ENCODE measurements at regions not wholly inside any gene's neighbourhood (a gene's known extent, or its start where the extent isn't known, plus 50 kb on each side); places are given as distances from the start of the nearest gene placed in this dataset.

DNA sequence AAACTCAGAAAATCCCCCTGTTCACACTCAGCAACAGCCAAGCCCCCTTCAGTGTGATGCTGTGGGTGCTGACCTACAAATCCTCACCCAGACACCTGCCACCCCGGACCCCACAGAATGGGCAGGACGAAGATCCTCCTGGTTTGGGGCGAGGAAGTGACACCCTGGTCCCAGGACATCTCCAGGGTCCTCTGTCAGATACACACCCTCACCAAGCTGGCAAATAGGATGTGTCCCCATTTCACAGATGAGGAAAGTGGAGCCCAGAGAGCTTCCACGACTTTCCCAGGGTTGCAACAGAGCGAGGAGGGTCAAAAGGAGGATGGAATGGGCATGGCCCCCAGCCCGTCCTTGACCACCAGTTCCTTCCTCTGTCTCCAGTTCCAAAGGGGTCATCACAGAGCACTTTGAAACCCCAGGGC lies 92.0 kb upstream of the AFDN start:
- Histone ChIP-seq H3K27ac (ENCODE audit: low read length) (no peak overlapping the region), H3K9me3 (ENCODE audit: control insufficient read depth in 1 of 2, low read length in 2 of 2) (no peaks in the 10 kb centered on the region)

DNA sequence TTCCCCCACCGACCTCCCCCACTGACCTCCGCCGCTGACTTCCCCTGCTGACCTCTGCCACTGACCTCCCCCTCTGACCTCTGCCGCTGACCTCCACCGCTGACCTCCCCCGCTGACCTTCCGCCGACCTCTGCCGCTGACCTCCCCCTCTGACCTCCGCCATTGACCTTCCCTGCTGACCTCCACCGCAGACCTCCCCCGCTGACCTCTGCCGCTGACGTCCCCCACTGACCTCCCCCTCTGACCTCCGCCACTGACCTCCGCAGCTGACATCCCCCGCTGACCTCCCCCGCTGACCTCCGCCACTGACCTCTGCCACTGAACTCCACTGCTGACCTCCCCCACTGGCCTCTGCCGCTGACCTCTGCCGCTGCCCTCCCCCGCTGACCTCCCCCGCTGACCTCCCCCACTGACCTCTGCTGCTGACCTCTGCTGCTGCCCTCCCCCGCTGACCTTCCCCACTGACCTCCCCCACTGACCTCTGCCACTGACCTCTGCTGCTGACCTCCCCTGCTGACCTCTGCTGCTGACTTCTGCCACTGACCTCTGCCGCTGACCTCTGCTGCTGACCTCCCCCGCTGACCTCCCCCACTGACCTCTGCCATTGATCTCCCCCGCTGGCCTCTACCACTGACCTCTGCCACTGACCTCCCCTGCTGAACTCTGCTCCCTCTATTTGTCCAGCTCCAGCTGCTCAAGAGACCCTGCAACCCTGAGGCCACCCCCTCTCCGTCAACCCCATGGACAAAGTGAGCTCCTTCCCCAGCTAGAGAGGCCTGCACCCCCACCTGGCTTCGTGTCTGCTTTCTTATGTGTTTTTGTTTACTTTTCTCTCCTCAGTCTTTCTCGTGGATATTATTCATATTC lies 91.4 kb upstream of the AFDN start:
- no peaks in the 10 kb centered on the region for H3K36me3 ChIP-seq (ENCODE audit: control insufficient read depth in 1 of 2, insufficient read depth in 2 of 2, low read length in 2 of 2)
- H3K27ac ChIP-seq (ENCODE audit: low read length), result no peak overlapping the region
- H3K4me3 ChIP-seq (ENCODE audit: low read depth in 1 of 2, low read length in 2 of 2), result no peak overlapping the region
- no peaks in the 10 kb centered on the region for H3K9me3 ChIP-seq (ENCODE audit: control insufficient read depth in 1 of 2, low read length in 2 of 2)
- no peaks in the 10 kb centered on the region for H3K27me3 ChIP-seq (ENCODE audit: low read depth, low read length)
- peaks cover 9% of the 10 kb centered on the region in 2 donors for H3K4me1 ChIP-seq (ENCODE audit: control insufficient read depth in 1 of 2, insufficient read depth in 2 of 2, low read length in 2 of 2)

More for the DNA sequence above, 92.0 kb upstream of the AFDN start:
- H3K4me1 ChIP-seq (ENCODE audit: control insufficient read depth in 1 of 2, insufficient read depth in 2 of 2, low read length in 2 of 2), result peaks cover 9% of the 10 kb centered on the region in 2 donors
- H3K27me3 ChIP-seq (ENCODE audit: low read depth, low read length), result no peaks in the 10 kb centered on the region
- no peak overlapping the region for H3K4me3 ChIP-seq (ENCODE audit: low read depth in 1 of 2, low read length in 2 of 2)
- H3K36me3 ChIP-seq (ENCODE audit: control insufficient read depth in 1 of 2, insufficient read depth in 2 of 2, low read length in 2 of 2), result no peaks in the 10 kb centered on the region

DNA sequence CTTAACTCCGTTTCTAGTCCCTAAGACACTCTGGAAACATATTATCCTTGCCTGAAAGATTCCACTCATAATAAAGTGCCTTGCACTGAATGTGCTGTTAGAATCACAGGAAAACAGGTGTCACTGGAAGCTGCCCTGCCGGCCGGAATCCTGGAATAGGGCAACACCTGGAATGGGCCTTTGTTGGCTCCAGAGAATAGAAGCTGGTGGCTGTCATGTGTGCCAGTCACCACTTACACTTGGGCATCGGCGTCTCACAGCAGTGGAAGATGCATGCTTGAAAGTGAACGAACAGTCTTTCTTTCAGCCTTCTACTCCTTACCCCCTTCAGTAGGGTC lies 90.8 kb upstream of the AFDN start:
- H3K4me1 ChIP-seq (ENCODE audit: control insufficient read depth in 1 of 2, insufficient read depth in 2 of 2, low read length in 2 of 2), result peaks cover 9% of the 10 kb centered on the region in 2 donors
- H3K27ac ChIP-seq (ENCODE audit: low read length), result no peak overlapping the region
- H3K36me3 ChIP-seq (ENCODE audit: control insufficient read depth in 1 of 2, insufficient read depth in 2 of 2, low read length in 2 of 2), result no peaks in the 10 kb centered on the region
- H3K4me3 ChIP-seq (ENCODE audit: low read depth in 1 of 2, low read length in 2 of 2), result no peak overlapping the region
- H3K9me3 ChIP-seq (ENCODE audit: control insufficient read depth in 1 of 2, low read length in 2 of 2), result no peaks in the 10 kb centered on the region
- H3K27me3 ChIP-seq (ENCODE audit: low read depth, low read length), result no peaks in the 10 kb centered on the region

DNA sequence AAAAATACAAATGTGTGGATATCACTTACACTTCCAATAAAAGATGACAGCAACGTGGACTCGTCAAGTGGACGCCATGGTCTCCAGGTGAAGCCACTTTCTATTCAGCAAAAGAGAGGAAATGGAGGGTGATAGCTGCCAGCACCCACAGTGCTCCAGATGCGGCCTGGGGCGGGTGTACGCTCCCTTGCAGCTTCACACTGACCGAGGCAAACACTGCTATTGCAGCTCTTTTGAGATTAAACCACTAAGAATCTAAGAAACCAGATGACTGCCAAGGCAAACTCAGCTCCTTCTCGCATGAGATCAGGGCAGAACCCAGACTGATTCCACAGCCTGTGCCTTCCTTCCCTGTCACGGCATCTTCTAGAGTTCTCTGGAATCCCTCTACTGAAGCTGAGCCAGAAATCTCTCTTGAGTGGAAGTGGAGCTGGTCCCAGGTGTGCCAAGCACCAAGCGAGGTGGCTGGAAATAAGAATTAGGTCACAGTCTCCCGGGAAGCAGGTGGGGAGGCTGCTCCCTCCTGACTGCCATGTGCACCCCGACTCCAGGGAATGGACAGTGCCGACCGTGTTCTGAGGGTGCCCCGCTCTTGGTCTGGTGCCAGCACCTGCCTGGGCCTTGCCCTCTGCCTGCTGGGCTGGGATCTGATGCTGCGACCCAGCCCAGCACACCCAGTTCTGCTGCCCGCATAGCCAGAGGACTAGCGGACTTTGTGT lies 90.1 kb upstream of the AFDN start:
- peaks cover 9% of the 10 kb centered on the region in 2 donors for H3K4me1 ChIP-seq (ENCODE audit: control insufficient read depth in 1 of 2, insufficient read depth in 2 of 2, low read length in 2 of 2)
- no peak overlapping the region for H3K27ac ChIP-seq (ENCODE audit: low read length)
- no peaks in the 10 kb centered on the region for H3K36me3 ChIP-seq (ENCODE audit: control insufficient read depth in 1 of 2, insufficient read depth in 2 of 2, low read length in 2 of 2)
- H3K27me3 ChIP-seq (ENCODE audit: low read depth, low read length), result no peaks in the 10 kb centered on the region
- H3K9me3 ChIP-seq (ENCODE audit: control insufficient read depth in 1 of 2, low read length in 2 of 2), result no peaks in the 10 kb centered on the region
- no peak overlapping the region for H3K4me3 ChIP-seq (ENCODE audit: low read depth in 1 of 2, low read length in 2 of 2)

DNA sequence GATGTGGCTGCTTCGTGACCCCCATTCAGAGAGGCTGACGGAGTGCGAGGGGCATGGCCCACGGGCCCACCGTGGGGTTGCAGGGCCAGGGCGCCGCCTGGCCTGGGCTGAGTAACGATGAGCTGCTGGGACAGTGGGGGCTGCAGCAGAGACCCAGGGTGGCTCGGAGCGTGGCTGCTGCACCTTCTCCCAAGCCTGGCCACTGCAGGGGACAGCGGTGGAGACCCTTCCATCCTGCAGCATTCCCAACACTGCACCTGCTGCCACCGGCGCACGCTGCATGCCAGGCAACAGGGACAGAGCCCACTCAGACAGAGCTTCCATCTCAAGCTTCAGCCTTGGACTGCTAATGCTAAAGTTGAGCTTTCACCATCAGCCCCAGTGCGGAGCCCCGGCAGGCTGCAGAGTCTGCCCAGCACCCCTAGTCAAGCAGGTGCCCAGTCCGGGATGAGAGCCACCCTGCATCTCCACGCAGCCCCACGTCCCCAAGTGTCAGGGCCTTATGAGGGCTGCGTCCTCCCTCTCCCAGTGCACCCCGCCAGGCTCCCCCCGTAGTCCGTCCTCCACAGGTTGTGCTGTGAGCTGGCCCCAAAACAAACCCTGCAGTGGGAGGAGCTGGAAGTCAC lies 89.4 kb upstream of the AFDN start:
- Histone ChIP-seq H3K27me3 (ENCODE audit: low read depth, low read length) (no peaks in the 10 kb centered on the region), H3K27ac (ENCODE audit: low read length) (no peak overlapping the region), H3K9me3 (ENCODE audit: control insufficient read depth in 1 of 2, low read length in 2 of 2) (no peaks in the 10 kb centered on the region), H3K4me1 (ENCODE audit: control insufficient read depth in 1 of 2, insufficient read depth in 2 of 2, low read length in 2 of 2) (peaks cover 9% of the 10 kb centered on the region in 2 donors), H3K36me3 (ENCODE audit: control insufficient read depth in 1 of 2, insufficient read depth in 2 of 2, low read length in 2 of 2) (no peaks in the 10 kb centered on the region), H3K4me3 (ENCODE audit: low read depth in 1 of 2, low read length in 2 of 2) (no peak overlapping the region)

DNA sequence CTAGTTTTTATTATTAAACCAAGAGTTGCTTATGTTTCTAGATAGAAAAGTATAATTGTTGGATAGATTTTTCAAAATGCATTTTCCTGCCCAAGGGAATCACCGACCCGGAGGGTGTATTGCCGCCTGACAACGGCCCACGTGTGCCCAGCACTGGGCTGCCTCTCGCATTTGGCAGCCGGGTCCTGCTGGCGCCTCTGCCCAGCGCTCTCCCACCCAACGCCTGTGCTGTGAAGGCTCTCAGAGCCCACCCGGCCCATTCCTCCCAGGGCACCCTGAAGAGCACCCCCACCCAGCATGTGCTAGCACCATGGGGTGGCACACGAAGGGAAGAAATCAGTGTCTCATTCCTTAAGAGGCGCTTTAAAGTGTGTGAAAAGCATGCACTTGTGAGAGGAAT lies 88.3 kb upstream of the AFDN start:
- no peaks in the 10 kb centered on the region for H3K9me3 ChIP-seq (ENCODE audit: control insufficient read depth in 1 of 2, low read length in 2 of 2)
- H3K4me3 ChIP-seq (ENCODE audit: low read depth in 1 of 2, low read length in 2 of 2), result no peak overlapping the region
- peaks cover 9% of the 10 kb centered on the region in 2 donors for H3K4me1 ChIP-seq (ENCODE audit: control insufficient read depth in 1 of 2, insufficient read depth in 2 of 2, low read length in 2 of 2)
- H3K27me3 ChIP-seq (ENCODE audit: low read depth, low read length), result no peaks in the 10 kb centered on the region
- H3K27ac ChIP-seq (ENCODE audit: low read length), result no peak overlapping the region
- H3K36me3 ChIP-seq (ENCODE audit: control insufficient read depth in 1 of 2, insufficient read depth in 2 of 2, low read length in 2 of 2), result no peaks in the 10 kb centered on the region

DNA sequence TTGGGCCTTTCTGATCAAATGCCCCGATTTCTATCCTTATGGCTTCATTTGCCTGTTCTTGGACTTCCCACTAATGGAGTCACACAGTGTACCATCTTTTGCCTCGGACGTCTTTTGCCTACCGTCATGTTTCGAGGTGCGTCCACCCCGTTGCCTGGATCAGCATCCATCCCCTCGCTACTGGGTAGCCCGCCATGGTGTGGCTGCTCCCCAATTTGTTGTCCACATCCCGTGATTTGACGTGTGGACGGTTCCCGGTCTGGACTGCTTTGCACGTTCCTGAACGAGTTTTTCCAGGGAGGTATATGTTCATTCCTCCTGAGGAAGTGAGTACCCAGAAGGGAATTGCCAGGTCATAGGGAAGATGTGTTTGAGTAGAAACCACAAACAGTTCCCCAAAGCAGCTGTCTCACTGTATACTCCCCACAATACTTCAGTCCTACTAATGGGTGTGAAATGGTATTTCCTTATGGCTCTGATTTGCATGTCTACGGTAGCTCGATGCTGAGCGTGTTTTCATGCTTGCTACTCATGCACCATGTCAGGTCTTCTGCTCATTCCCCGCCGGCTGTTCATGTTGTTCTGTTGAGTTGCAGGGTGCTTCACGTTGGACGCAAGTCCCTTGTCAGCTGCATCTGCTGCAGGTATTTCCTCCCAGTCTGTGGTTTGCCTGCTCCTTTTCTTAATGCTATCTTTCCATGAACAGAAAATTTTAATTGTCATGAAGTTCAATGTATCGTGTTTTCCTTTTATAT lies 86.8 kb upstream of the AFDN start:
- Histone ChIP-seq H3K27me3 (ENCODE audit: low read depth, low read length) (no peaks in the 10 kb centered on the region), H3K4me1 (ENCODE audit: control insufficient read depth in 1 of 2, insufficient read depth in 2 of 2, low read length in 2 of 2) (no peaks in the 10 kb centered on the region), H3K27ac (ENCODE audit: low read length) (no peak overlapping the region), H3K36me3 (ENCODE audit: control insufficient read depth in 1 of 2, insufficient read depth in 2 of 2, low read length in 2 of 2) (no peaks in the 10 kb centered on the region), H3K4me3 (ENCODE audit: low read depth in 1 of 2, low read length in 2 of 2) (no peak overlapping the region), H3K9me3 (ENCODE audit: control insufficient read depth in 1 of 2, low read length in 2 of 2) (peaks cover 0 to 6% of the 10 kb centered on the region in 2 donors)

DNA sequence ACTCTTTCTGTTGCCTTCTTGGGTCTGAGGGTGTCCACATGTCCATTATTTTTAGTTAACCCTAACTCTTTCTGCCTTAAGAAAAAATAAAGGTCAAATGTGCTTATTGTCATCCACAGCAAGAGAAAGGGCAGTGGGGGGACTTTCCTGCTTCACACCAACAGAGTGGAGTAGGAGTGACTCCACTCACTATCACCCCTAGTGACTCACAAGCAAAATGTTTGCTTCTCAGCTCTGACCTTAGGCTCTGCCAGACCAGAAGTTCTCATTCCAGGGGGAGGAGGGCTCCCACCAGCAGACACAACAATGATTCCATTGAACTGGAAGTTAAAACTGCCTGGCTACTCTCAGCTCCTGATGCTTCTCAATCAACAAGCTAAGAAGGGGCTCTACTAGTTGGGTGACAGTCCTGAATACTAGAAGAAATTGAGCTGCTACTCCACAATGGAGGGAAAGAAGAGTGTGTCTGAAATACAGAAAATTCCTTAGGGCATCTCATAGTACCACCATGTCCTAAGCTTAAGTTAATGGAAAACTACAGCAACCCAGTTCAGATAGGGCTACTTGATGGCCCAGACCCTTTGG lies 83.9 kb upstream of the AFDN start:
- Histone ChIP-seq H3K27me3 (ENCODE audit: low read depth, low read length) (no peaks in the 10 kb centered on the region), H3K36me3 (ENCODE audit: control insufficient read depth in 1 of 2, insufficient read depth in 2 of 2, low read length in 2 of 2) (no peaks in the 10 kb centered on the region), H3K27ac (ENCODE audit: low read length) (no peak overlapping the region), H3K4me1 (ENCODE audit: control insufficient read depth in 1 of 2, insufficient read depth in 2 of 2, low read length in 2 of 2) (peaks cover 0 to 8% of the 10 kb centered on the region in 2 donors), H3K9me3 (ENCODE audit: control insufficient read depth in 1 of 2, low read length in 2 of 2) (peaks cover 0 to 6% of the 10 kb centered on the region in 2 donors), H3K4me3 (ENCODE audit: low read depth in 1 of 2, low read length in 2 of 2) (no peak overlapping the region)

DNA sequence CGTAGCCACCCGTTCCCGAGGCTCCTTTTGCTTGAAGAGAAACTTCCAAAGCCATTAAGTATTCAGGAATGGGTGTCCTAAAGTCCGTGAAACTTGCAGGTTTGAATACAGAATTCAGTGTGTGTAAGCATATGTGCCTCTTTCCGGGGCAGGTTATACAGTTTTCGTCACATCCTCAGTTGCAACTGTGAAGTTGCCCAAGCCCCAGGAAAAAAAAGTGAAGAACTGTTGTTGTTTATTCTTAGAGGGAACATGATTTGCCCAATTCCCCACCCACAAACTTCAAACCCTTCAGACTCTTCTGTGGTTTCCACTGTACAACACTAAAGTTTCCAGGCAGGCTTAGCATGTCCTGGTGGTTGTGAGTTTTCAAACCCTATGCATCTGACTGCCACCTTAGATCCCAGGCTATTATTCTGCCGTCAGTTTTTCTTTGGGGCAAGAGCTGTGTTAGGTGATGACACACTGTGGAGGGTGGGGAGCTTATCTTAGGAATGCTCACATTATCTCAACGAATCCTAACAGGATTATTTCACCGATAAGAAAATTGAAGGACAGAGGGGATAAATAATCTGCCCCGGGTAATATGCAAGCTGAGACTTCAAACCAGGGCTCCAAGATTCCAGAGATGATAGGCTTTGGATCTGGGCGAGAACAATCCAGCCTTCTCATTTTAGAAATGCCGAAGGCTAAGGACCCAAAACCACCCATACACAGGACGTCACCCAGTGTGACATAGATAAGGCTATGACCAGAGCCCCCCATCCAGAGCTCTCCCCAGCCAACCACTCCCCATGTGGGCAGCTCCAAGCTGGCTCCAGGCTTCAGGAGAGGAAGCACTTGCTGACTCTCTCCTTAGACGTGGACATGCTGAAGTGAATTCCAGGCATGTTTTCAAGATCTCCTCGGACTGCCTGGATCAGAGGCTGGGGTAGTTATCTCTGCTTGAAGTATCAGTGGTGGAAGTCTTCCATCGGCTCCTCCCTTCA lies 81.7 kb upstream of the AFDN start:
- peaks cover 0 to 8% of the 10 kb centered on the region in 2 donors for H3K4me1 ChIP-seq (ENCODE audit: control insufficient read depth in 1 of 2, insufficient read depth in 2 of 2, low read length in 2 of 2)
- peaks cover 0 to 6% of the 10 kb centered on the region in 2 donors for H3K9me3 ChIP-seq (ENCODE audit: control insufficient read depth in 1 of 2, low read length in 2 of 2)
- H3K27me3 ChIP-seq (ENCODE audit: low read depth, low read length), result no peaks in the 10 kb centered on the region
- no peak overlapping the region for H3K4me3 ChIP-seq (ENCODE audit: low read depth in 1 of 2, low read length in 2 of 2)
- no peaks in the 10 kb centered on the region for H3K36me3 ChIP-seq (ENCODE audit: control insufficient read depth in 1 of 2, insufficient read depth in 2 of 2, low read length in 2 of 2)
- H3K27ac ChIP-seq (ENCODE audit: low read length), result no peak overlapping the region
